Astrocyte of the hippocampus (primary cell): ENCODE measurements at regions not wholly inside any gene's neighbourhood (a gene's known extent, or its start where the extent isn't known, plus 50 kb on each side); places are given as distances from the start of the nearest gene placed in this dataset.
"Not testable (repeated sequence)": the region's sequence is repeated elsewhere in the genome, so short reads cannot be mapped to it uniquely, and the experiment has no call there.

ENCODE experiments used
- DNase-seq: peaks from one replicate; pipeline ENCODE4 v3.0.0; 2011; ENCODE audit warnings: low read depth, low spot score

DNA sequence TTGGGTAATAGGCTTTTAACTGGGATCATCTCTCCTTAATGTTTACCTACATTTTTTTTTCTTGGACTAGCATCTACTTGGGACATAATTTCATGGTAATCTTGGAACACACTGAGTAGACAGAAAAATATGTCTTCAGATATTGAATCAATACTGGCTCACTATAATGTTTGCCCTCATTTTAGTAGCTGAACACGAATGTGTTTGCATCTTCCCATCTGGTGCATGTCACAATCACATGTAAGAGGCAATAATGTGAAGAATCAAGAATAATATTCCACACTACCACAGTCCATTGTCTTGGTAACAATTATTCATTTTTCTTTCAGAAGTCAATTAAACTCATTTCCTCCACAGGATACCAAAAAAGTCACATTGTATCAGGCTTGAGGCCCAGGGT lies 382.7 kb upstream of the CDH10 start:
- no peak for DNase-seq

DNA sequence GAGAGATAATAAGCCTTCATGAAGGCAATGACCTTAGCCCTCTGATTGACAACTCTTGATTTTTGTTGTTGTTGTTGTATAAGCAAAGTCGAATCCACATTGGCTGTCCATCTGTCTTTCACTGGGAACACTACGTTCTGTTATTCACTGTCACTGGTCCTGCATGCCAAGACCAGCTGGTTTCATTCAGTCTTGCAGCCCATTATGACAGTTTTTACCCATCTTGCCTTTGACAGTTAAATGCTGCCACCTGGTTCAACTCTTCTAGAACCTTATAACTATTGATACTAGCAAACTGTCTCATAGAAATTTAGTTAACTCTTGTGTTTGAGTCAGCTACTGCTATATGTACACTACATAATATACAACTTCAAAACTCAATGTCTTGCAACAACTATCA lies 382.3 kb upstream of the CDH10 start:
- DNase-seq, result no peak

DNA sequence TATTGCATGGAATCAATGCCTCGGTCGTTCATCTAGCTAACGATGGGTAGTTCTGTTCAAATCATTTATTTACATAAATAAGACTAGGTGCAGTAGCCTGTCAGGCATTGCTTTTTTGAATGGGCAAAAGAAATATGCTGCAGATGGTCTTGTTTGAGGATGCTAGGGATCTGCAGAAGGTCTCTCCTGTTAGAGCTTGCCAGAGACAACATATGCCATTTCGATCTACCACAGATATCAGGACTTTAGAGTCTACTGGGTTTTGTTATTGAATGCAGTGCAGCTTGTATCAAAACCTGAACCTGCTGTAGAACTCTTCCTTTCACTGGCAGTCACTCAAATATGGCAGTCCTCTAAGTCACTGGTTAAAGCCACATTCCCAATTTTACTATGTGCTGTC lies 381.1 kb upstream of the CDH10 start:
- no peak for DNase-seq

DNA sequence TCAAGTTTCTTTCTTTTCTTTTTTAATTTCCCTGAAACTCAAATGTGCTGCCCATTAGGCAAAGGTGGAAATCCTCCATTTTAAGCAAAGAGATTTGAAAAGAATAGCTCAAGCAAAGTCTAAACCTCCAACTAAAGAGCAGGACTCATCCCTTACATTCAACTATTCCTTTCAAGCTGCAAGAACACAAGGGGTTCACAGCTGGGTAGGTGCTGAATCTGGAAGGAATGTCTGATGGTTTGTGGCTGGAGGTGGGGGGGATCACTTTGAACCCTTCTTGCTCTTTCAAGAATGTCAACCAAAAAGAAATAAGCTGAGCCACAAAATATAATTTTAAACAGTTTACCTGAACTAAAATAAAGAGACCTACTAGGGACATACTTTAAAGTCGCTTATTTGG lies 375.7 kb upstream of the CDH10 start:
- DNase-seq, result no peak

DNA sequence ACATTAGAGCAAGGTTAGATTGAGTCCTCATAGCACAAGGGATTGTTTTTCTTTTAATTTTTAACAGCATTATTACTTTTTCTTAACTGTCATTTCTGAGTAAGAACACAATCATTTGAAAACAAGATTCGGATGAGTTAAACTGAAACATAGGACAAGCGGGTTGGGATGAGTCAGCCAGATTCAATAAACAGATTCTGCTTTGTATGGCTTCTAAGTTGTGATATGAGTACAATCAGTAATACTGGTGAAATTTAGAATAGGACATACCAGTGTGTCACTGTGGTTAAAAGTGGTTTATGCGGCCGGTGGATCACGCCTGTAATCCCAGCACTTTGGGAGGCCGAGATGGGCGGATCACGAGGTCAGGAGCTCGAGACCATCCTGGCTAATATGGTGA lies 364.3 kb upstream of the CDH10 start:
- no peak for DNase-seq

DNA sequence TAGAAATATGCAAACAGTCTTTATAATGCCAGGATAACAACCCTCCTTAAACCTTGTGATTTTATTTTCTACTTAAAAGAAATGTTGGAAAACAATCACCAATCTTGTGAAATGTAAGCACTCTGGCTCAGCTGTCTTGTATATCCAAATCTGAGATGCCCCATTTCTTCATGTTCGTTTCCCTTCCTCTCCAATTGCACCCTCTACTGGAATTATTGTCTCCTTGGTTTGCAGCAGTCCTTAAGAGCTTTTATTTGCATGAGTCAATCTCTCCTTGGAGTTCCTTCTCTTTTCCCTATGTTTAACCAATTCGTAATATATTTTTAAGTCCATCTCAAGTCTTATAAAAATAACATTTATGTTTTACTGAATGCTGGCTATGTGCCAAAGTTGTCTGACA lies 362.0 kb upstream of the CDH10 start:
- peak; percentile 68 for DNase-seq

DNA sequence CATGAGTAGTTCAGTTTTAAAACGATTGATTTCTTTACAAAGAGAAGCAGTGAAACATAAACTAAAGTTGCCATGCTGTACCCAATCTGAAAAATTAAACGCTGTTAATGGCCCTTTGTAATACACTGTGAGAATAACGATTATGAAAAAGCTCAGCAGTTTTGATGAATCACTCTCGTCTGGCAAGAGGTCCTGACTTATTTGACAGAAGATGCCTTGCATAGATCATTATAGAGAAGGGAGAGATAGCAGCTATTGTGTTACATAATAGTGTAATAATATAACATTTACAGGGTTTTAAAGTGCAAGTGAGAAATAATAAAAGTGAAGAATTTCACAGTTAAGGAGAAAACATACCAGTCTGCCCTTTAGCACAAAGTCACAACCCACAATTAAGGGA lies 361.5 kb upstream of the CDH10 start:
- no peak for DNase-seq

DNA sequence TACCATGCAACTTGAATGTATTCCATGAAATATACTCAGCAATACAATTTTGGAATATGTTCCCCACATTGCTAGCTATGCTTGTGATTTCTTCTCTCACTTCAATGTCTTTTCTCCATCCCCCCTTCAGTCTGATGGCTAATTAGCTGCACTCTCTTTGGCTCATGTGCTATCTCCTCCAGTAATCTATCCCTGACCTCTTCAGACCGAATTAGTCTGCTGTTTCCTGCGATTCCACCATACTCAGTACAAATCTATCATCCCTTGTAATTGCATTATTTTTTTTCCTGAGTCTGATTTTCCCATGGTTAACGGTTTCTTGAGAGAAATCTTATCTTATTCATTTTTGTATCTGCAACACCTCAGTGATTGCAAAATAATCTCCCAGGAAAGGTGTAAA lies 360.7 kb upstream of the CDH10 start:
- no peak for DNase-seq

DNA sequence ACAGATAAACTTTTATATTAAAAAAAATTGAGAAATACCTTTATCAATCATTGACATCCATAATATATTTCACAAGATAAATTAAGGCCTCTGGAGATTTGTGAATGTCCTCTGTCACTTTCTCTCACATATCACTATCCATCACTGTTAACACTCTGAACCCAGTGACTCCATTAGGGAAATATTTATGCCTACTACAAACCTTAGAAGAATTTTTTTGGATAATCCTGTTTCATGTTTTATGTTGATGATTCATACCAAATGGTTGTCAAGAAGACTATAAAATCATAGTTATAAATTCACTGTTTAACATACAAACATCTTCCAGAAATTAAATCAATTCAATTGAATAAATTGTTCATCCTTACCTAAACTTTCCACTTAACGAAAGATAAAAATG lies 357.6 kb upstream of the CDH10 start:
- no peak for DNase-seq

DNA sequence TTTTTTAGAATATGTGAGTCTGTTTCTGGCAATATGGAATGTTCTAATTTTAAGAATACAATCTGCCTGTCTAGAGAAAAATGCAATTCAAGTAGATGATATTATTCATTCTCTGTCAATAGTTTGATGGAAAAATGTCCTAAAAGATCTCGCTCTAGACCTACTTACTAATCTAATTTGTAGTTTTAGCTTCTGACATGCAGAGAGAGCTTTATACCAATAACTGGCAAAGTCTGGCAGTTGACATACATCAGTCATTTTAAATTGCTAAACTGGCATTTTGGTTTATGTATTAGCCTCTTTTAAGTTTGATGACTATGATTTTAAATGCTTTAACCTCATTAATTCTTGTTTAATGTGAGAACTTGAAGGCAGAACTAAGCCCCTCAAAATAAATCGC lies 355.0 kb upstream of the CDH10 start:
- DNase-seq, result no peak

DNA sequence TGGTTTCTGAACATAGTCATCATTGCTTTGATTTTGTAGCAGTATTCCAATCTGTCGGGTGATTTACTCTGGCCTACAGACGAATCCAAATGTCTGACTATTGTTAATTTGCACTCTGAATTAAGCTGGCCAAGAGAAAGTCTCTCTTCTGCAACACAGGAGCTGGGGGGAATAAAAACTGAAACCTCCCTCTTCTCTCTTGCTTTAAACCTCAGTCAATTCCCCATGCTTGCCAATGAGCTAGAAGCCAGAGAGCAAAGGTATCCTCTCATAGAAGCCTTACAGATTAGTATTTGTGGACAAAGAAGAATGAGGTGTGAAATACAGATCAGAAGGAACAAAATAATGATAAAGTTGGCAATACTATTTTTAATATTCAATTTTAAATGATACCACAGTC lies 353.9 kb upstream of the CDH10 start:
- DNase-seq, result no peak

DNA sequence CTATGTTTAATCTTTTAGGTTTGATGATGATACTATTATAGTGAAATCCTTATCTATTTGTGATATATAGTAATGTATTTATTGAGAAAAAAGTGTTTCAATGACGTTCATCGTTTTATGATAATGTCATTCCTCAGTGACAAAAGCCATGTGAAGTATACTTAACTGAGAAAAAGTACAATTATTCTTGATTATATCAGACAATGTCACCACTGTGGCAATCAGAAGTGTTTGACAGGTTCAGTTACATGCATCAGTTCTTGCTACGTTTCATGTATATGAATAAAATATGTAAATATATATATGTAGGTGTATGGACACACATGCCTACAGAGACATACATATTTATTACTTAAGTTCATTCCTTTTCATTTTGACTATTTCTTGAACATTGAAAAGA lies 341.5 kb upstream of the CDH10 start:
- no peak for DNase-seq

DNA sequence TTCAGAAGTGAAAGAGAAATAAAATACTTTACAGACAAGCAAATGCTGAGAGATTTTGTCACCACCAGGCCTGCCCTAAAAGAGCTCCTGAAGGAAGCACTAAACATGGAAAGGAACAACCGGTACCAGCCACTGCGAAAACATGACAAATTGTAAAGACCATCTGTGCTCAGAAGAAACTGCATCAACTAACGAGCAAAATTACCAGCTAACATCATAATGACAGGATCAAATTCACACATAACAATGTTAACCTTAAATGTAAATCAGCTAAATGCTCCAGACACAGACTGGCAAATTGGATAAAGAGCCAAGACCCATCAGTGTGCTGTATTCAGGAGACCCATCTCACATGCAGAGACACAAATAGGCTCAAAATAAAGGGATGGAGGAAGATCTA lies 333.8 kb upstream of the CDH10 start:
- DNase-seq, result not testable (repeated sequence)

DNA sequence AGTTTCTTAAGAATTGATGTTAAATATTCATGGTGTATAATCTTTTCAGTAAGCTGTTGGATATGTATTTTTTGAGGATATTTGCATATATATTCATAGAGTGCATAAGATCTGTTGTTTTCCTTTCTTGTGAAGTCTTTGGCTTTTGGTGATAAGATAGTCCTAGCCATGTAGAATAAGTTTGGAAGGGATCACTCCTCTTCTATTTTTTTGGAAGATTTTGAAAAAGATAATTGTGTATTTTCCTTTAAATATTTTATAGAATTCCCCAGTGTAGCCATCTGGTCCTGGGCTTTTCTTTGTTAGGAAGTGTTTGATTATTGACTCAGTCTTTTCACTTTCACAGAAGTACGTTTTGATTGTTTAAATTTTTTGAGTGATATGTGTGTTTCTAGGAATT lies 318.8 kb upstream of the CDH10 start:
- no peak for DNase-seq

DNA sequence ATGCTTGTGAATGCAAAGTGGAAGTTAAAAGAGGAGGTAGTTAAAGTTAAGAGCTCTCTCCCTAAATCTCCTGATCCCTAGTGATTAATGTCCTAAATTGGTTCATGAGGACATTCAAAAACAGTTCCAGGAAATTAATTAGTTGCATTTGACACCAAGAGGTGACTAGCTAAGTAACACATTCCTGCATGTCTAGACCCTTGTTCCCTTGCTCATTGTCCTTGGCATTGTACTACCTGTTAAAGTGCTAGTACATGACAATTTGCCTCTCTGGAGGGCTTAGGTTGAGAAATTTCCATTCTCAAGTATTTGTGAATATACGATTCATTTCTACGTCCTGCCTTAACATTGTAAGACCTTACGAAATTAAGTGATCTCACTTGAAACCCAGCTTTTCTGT lies 278.6 kb upstream of the CDH10 start:
- no peak for DNase-seq

DNA sequence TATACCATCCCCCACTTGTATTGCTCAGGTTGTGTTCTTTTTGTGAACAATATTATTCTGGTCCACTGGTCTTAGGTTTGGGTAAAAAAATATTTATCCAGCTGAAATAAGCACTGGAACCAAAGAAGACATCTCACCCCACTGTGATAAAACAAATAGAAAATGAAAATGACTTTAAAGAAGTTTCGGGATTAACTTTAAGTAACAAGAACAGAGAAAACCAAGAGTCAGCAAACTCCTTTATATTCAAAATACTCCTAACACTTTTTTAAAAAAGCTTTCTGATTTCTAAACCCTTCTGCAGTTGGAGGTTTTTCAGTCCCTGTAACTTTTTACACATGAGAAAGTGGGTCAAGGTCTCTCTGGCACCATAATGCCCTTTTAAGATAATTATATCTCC lies 273.9 kb upstream of the CDH10 start:
- DNase-seq, result no peak

DNA sequence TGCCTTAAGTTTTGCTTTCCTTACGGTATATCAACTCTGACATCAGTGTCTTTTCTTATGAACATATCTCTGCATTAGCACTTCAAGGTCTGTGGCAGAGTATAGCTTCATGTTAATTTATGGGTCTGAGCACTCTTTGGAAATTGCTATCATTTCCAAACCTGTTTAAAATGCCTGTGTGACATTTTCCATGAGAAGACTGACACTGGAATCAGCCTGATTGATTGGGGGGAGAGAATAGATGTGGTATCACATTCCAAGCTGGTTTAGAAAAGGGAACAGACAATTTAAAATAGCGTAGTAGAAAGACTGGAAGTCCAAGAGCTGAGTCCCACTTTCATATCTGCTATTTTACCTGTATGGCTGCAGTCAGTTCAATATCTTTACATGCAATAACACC lies 272.1 kb upstream of the CDH10 start:
- no peak for DNase-seq

DNA sequence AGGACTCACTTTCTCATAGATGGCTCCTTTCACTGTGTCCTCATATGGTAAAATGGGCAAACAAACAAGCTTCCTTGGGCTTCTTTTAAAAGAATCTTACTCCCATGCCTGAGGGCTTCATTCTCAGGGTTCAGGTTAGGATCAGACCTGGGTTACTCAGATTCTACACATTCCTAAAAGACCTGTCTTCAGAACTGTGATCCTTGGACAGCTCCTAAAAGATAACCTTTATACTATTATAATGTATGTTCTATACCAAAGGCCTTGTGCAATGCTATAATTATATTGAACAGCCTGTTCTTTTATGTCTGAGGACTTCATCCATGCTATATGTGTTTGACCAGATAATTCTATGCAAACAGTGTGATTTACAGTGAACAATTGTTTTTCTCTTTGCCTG lies 264.4 kb upstream of the CDH10 start:
- DNase-seq, result no peak

DNA sequence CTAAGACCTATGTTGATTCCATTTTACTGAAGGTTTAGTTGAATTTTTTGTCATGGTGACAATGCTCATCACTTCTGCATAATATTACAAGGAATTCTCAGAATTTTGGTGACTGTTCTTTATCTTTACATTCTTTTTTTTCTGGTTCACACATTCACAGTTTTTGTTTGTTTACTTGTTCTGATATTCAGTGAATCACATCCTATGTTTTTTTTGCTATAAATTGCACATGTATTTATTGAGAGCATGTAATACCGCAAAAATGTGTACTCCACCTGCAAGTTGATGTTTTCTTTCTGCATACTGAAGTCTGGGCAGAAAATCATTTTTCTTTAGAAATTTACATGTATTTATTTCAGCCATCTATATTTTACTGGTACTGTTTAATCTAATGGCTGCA lies 261.9 kb upstream of the CDH10 start:
- DNase-seq, result no peak

DNA sequence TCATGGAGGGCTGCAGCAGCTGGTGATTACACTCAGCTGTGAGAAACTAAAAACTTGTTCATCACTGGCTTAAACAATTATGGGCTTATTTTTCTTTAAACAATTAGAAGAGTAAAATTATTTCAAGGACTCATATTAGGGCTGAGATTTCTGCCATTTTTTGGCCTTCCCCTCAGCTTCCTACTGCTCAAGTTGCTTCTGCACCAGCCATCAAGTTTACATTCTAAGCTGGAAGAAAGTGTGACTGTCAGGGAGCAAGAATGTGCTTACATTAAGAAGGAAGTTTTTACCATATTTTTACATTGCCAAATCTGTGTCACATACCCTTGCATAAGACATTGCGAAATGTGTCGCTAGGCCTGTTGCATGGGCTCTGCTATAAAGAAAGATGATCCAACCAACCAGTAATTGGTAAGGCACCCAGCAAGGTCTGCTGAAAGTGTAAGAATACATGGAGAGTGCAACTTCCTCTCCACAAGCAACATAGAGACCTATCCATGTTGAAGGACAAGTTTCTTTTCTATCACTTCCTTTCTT lies 260.3 kb upstream of the CDH10 start:
- peak; percentile 1 for DNase-seq

DNA sequence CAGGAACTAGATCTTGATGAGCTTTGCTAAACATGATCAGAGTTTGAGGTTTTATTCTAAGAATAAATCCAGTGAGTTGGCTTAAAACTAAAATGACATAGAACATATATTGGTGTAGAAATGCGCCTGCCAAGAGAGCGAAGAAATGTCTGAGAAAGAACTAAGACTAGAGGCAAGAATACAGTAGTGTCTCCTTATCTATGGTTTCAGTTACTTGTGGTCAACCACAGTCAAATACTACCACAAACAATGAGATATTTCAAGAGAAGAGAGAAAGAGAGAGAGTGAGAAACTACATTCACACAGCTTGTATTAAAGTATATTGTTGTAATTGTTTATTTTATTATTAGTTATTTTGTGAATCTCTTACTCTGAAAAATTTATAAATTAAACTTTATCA lies 254.4 kb upstream of the CDH10 start:
- peak; percentile 42 for DNase-seq

DNA sequence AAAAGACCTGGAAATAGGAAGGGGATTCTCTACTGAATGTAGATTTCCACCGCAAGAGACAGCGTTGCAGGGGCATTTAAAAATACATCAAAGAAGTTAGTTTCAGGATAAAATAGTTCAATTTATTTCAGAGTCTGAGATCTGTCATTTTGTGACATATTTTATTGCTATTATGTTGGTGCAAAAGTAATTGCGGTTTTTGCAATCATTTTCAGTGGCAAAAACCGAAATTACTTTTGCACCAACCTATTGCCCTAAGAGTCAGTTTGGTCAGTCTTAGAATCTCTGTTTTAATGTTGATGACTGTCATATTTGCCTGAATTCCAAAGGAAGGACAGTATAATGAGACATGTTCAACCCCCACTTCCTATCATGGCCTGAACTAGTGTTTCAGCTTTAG lies 219.5 kb upstream of the CDH10 start:
- DNase-seq, result no peak

DNA sequence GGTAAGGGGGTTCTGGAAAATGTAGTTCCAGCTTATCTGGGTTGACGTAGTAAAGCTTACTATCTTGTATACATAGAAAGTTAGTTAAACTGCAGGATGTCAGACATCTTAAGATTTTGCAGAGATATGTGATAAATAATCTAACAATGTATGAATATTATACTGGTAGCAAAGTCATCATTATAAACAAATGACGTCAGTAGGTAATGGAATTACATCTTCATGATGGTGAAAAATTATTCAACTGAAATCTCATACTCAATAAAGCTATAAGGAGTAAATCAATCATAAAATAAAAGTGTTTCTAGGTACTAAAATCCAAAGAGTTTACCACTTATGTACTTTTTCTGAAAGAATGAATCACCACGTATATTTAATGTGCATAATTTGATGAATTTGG lies 217.3 kb upstream of the CDH10 start:
- DNase-seq, result no peak

DNA sequence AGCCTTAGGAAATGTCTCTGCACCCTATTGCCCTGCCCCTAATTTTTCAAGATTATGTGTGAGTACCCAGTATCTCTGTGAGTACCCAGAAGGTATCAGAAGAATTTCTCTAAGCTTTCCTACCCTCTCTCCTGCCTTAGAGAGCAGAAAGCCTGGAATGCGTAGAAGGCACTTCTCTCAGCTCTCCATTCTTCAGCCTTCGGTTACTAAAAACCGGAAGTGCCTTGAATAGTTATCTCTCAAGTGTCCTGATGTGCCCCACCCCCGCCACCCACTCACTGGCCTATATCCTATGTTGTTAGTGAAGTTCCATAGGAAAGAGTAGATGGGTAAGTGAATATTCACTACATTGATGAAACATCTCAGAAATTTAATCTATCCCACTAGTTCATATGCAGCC lies 210.7 kb upstream of the CDH10 start:
- DNase-seq, result no peak

DNA sequence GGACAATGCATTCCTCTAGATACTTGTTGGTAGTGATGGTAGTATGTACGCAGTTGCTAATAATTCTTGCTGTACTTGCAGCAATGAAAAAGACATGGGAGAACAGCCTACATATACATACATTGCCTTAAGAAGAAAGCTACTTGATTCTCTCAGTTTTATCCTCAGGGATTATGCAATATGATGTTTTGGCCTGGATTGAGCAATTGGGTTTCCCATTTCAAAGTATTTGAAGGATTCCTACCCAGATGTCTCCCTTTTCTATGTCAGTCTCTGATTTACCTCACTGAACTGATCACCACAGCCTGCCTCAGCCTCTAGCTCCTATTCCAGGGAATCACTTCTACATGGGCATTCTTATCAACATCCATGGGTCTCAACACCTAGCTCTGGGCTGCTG lies 210.1 kb upstream of the CDH10 start:
- no peak for DNase-seq
